ENCODE measurements at regions not wholly inside any gene's neighbourhood (a gene's known extent, or its start where the extent isn't known, plus 50 kb on each side); places are given as distances from the start of the nearest gene placed in this dataset.

DNA sequence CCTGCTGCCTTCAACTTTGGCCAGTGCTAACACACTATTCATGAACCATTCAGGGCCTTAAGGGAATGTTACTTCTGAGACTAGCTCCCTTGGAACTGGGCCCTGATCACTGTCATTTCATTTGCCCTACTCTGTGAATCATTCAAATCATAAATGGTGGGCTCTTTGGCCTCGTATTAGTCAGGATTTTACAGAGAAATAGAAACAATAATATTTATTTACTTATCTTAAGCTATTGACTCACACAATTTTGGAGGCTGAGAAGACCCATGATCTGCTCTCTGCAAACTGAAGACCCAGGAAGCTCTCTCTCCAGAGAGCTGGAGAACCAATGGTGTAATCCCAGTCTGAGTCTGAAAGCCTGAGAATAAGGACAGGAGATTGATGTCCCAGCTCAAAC is 398.5 kb downstream of the LRIG3 start:
- TF ChIP-seq, protein P1, sequence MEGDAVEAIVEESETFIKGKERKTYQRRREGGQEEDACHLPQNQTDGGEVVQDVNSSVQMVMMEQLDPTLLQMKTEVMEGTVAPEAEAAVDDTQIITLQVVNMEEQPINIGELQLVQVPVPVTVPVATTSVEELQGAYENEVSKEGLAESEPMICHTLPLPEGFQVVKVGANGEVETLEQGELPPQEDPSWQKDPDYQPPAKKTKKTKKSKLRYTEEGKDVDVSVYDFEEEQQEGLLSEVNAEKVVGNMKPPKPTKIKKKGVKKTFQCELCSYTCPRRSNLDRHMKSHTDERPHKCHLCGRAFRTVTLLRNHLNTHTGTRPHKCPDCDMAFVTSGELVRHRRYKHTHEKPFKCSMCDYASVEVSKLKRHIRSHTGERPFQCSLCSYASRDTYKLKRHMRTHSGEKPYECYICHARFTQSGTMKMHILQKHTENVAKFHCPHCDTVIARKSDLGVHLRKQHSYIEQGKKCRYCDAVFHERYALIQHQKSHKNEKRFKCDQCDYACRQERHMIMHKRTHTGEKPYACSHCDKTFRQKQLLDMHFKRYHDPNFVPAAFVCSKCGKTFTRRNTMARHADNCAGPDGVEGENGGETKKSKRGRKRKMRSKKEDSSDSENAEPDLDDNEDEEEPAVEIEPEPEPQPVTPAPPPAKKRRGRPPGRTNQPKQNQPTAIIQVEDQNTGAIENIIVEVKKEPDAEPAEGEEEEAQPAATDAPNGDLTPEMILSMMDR (IDR thresholded peaks at IDR 0.05 in 8 of 11, conservative IDR thresholded peaks at IDR 0.05 in 3 of 11) = no peak
- no peak for TF ChIP-seq POLR2A (IDR thresholded peaks at IDR 0.05)

Data from spleen (tissue), 7 donors.